Brain microvascular endothelial cell (primary cell): ENCODE measurements at regions not wholly inside any gene's neighbourhood (a gene's known extent, or its start where the extent isn't known, plus 50 kb on each side); places are given as distances from the start of the nearest gene placed in this dataset.
A peak's percentile ranks its signal among the peaks of the same experiment; 100 is the strongest.

Source experiments
- DNase-seq: peaks from one replicate; pipeline ENCODE4 v3.0.0-alpha.2; 2020
- H3K27ac ChIP-seq: fragments of 250-450 bp; sonication (Bioruptor Pico); 2 replicates; pipeline ENCODE4 v1.5.1; 2020; ENCODE audit warnings: mild to moderate bottlenecking, moderate library complexity
- H3K27me3 ChIP-seq: fragments of 250-450 bp; sonication (Bioruptor Pico); replicated peaks from 2 replicates; pipeline ENCODE4 v1.5.1; 2020; ENCODE audit warnings: mild to moderate bottlenecking
- H3K36me3 ChIP-seq: fragments of 250-450 bp; sonication (Bioruptor Pico); replicated peaks from 2 replicates; pipeline ENCODE4 v1.5.1; 2020; ENCODE audit warnings: mild to moderate bottlenecking
- H3K4me3 ChIP-seq: 2 replicates; pipeline ENCODE4 v1.5.1; 2011; ENCODE audit warnings: low read depth, mild to moderate bottlenecking, control low read depth, low read length, moderate library complexity
- CTCF ChIP-seq: IDR thresholded peaks from 2 replicates; pipeline ENCODE4 v1.5.1; 2011; ENCODE audit warnings: low read depth, mild to moderate bottlenecking, moderate library complexity, low read length, control low read depth, inconsistent platforms; ENCODE audit errors: missing control alignments
- in situ Hi-C: cut with HindIII; loops from 2 replicates; pipeline ENCODE4 v1.10.0; 2017; ENCODE audit warnings: low sequenced_read_pairs, low pct_ligation_motif_present

- H3K27me3 ChIP-seq: no peaks in the 10 kb centered on the region
- in situ Hi-C loops: no loop called here
- DNase-seq: no peak
- no peaks in the 10 kb centered on the region for H3K36me3 ChIP-seq
- H3K27ac ChIP-seq: no peak overlapping the region
- no peak overlapping the region for H3K4me3 ChIP-seq
- no peak for TF ChIP-seq CTCF
These were observed 209.9 kb downstream of the COL4A1 start for GRCh38 chr13:110097013-110097412.

- H3K4me3 ChIP-seq: no peak overlapping the region
- in situ Hi-C loops: no loop called here
These were observed 214.1 kb downstream of the COL4A1 start for GRCh38 chr13:110092831-110093247.

GRCh38 chr13:110089815-110090214, 217.1 kb downstream of the COL4A1 start:
- H3K27ac ChIP-seq: no peak overlapping the region
- in situ Hi-C loops: no loop called here
- no peaks in the 10 kb centered on the region for H3K27me3 ChIP-seq
- no peak overlapping the region for H3K4me3 ChIP-seq
- no peak for DNase-seq
- H3K36me3 ChIP-seq: no peaks in the 10 kb centered on the region
- peak; percentile 53 for TF ChIP-seq CTCF

More at GRCh38 chr13:110092831-110093247, 214.1 kb downstream of the COL4A1 start:
- no peaks in the 10 kb centered on the region for H3K27me3 ChIP-seq
- no peak overlapping the region for H3K27ac ChIP-seq
- peak; percentile 28 for DNase-seq
- TF ChIP-seq CTCF: no peak
- H3K36me3 ChIP-seq: no peaks in the 10 kb centered on the region

- H3K4me3 ChIP-seq: no peak overlapping the region
- no peak for TF ChIP-seq CTCF
- no peak for DNase-seq
- H3K27ac ChIP-seq: no peak overlapping the region
- H3K27me3 ChIP-seq: no peaks in the 10 kb centered on the region
- in situ Hi-C loops: no loop called here
- no peaks in the 10 kb centered on the region for H3K36me3 ChIP-seq
These were observed 217.9 kb downstream of the COL4A1 start for GRCh38 chr13:110089100-110089499.

GRCh38 chr13:110073982-110074381, 233.0 kb downstream of the COL4A1 start:
- in situ Hi-C loops: no loop called here
- H3K27ac ChIP-seq: no peak overlapping the region
- no peak overlapping the region for H3K4me3 ChIP-seq
- H3K36me3 ChIP-seq: no peaks in the 10 kb centered on the region
- peak; percentile 31 for TF ChIP-seq CTCF
- DNase-seq: no peak
- no peaks in the 10 kb centered on the region for H3K27me3 ChIP-seq

GRCh38 chr13:110070511-110071120, 236.3 kb downstream of the COL4A1 start:
- TF ChIP-seq CTCF: no peak
- Histone ChIP-seq H3K4me3 (no peak overlapping the region), H3K27ac (no peak overlapping the region), H3K27me3 (no peaks in the 10 kb centered on the region), H3K36me3 (no peaks in the 10 kb centered on the region)
- peak; percentile 55 for DNase-seq
- in situ Hi-C loops: no loop called here
